SK-N-SH treated with all-trans-retinoic acid at 6 μM for 48 hours (cell line): ENCODE measurements at regions not wholly inside any gene's neighbourhood (a gene's known extent, or its start where the extent isn't known, plus 50 kb on each side); places are given as distances from the start of the nearest gene placed in this dataset.
"Not testable (repeated sequence)": the region's sequence is repeated elsewhere in the genome, so short reads cannot be mapped to it uniquely, and the experiment has no call there.

Source experiments
- BACH2 ChIP-seq: fragments of 250-450 bp; sonication (Bioruptor Pico); IDR thresholded peaks from 2 replicates; pipeline ENCODE4 v1.9.0; 2021; ENCODE audit warnings: mild to moderate bottlenecking, borderline replicate concordance
- CSRNP3 ChIP-seq: fragments of 250-450 bp; sonication (Bioruptor Pico); IDR thresholded peaks from 2 replicates; pipeline ENCODE4 v1.5.1; 2021; ENCODE audit warnings: mild to moderate bottlenecking, moderate library complexity
- GLIS3 ChIP-seq: fragments of 250-450 bp; sonication (Bioruptor Pico); IDR thresholded peaks from 2 replicates; pipeline ENCODE4 v1.5.0; 2020; ENCODE audit warnings: mild to moderate bottlenecking, moderate library complexity
- PATZ1 ChIP-seq: fragments of 250-450 bp; sonication (Bioruptor Pico); IDR thresholded peaks from 2 replicates; pipeline ENCODE4 v1.8.0; 2020; ENCODE audit warnings: mild to moderate bottlenecking, moderate library complexity, borderline replicate concordance
- PPARA ChIP-seq: fragments of 250-450 bp; sonication (Bioruptor Pico); IDR thresholded peaks from 2 replicates; pipeline ENCODE4 v1.5.0; 2020; ENCODE audit warnings: mild to moderate bottlenecking, borderline replicate concordance
- RARB ChIP-seq: fragments of 250-450 bp; sonication (Bioruptor Pico); IDR thresholded peaks from 2 replicates; pipeline ENCODE4 v1.8.0; 2021; ENCODE audit warnings: mild to moderate bottlenecking, moderate library complexity
- SNAI2 ChIP-seq: fragments of 250-450 bp; sonication (Bioruptor Pico); IDR thresholded peaks from 2 replicates; pipeline ENCODE4 v1.5.0; 2020; ENCODE audit warnings: mild to moderate bottlenecking, moderate library complexity
- TOX ChIP-seq: fragments of 250-450 bp; sonication (Bioruptor Pico); IDR thresholded peaks from 2 replicates; pipeline ENCODE4 v1.8.0; 2021; ENCODE audit warnings: mild to moderate bottlenecking, moderate library complexity, borderline replicate concordance
- ZFP3 ChIP-seq: fragments of 250-450 bp; sonication (Bioruptor Pico); IDR thresholded peaks from 2 replicates; pipeline ENCODE4 v1.5.0; 2020; ENCODE audit warnings: mild to moderate bottlenecking, moderate library complexity
- ZFP30 ChIP-seq: fragments of 450-650 bp; formaldehyde crosslinking; IDR thresholded peaks from 2 replicates; pipeline ENCODE4 v1.5.0; 2022; ENCODE audit warnings: mild to moderate bottlenecking, moderate library complexity
- ZNF70 ChIP-seq: fragments of 450-650 bp; formaldehyde crosslinking; IDR thresholded peaks from 2 replicates; pipeline ENCODE4 v1.5.0; 2020; ENCODE audit warnings: mild to moderate bottlenecking, moderate library complexity
- ZNF8 ChIP-seq: fragments of 450-650 bp; formaldehyde crosslinking; IDR thresholded peaks from 2 replicates; pipeline ENCODE4 v1.5.0; 2020; ENCODE audit warnings: mild to moderate bottlenecking, moderate library complexity
- TF ChIP-seq, protein P1 (sequence below): fragments of 250-450 bp; sonication (Bioruptor Pico); IDR thresholded peaks from 2 replicates; pipeline ENCODE4 v1.5.1; 2020; ENCODE audit warnings: low read depth, mild to moderate bottlenecking, moderate library complexity

DNA sequence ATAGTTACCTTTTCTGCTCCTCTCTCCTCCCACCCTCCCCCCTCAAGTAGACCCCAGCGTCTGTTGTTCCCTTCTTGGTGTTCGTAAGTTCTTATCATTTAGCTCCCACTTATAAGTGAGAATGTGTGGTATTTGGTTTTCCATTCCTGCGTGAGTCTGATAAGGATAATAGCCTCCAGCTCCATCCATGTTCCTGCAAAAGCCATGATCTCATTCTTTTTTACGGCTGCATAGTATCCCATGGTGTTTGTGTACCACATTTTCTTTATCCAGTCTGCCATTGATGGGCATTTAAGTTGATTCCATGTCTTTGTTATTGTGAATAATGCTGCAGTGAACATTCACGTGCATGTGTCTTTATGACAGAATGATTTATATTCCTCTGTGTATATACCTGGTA, 65.3 kb upstream of the FAM20A start:
- TF ChIP-seq RARB (CRISPR knock-in tag); GLIS3 (CRISPR knock-in tag); TOX (CRISPR knock-in tag); CSRNP3; ZFP3; PATZ1; PPARA (CRISPR knock-in tag); ZFP30 (CRISPR knock-in tag); ZNF70 (CRISPR knock-in tag); ZNF8 (CRISPR knock-in tag); BACH2 (CRISPR knock-in tag); SNAI2: not testable (repeated sequence)
- TF ChIP-seq, protein P1, sequence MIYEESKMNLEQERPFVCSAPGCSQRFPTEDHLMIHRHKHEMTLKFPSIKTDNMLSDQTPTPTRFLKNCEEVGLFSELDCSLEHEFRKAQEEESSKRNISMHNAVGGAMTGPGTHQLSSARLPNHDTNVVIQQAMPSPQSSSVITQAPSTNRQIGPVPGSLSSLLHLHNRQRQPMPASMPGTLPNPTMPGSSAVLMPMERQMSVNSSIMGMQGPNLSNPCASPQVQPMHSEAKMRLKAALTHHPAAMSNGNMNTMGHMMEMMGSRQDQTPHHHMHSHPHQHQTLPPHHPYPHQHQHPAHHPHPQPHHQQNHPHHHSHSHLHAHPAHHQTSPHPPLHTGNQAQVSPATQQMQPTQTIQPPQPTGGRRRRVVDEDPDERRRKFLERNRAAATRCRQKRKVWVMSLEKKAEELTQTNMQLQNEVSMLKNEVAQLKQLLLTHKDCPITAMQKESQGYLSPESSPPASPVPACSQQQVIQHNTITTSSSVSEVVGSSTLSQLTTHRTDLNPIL (CRISPR knock-in tag) = not testable (repeated sequence)
